Motor neuron (in vitro differentiated cells): ENCODE measurements at regions not wholly inside any gene's neighbourhood (a gene's known extent, or its start where the extent isn't known, plus 50 kb on each side); places are given as distances from the start of the nearest gene placed in this dataset.
A peak's percentile ranks its signal among the peaks of the same experiment; 100 is the strongest.
"Not testable (repeated sequence)": the region's sequence is repeated elsewhere in the genome, so short reads cannot be mapped to it uniquely, and the experiment has no call there.

ENCODE experiments used
- ATAC-seq, 8 experiments: fragments of 200-7000 bp; cut with Tn5 transposase; replicated peaks in 6 of 8; 2 replicates each; pipeline ENCODE4 v1.8.0; 2021; ENCODE audit warnings: mild to moderate bottlenecking in 8 of 8, moderate library complexity in 8 of 8
- H3K27ac ChIP-seq, 2 donors: fragments of 250-450 bp; sonication (Bioruptor Pico); 2 replicates each; pipeline ENCODE4 v1.9.0; 2021; ENCODE audit warnings: antibody characterized with exemption in 2 of 2, mild to moderate bottlenecking in 2 of 2, moderate library complexity in 1 of 2
- H3K4me1 ChIP-seq, 2 donors: fragments of 250-450 bp; sonication (Bioruptor Pico); replicated peaks in 1 of 2; 2 replicates each; pipeline ENCODE4 v1.6.1; 2021; ENCODE audit warnings: antibody characterized with exemption in 2 of 2, mild to moderate bottlenecking in 2 of 2, moderate library complexity in 1 of 2
- H3K4me3 ChIP-seq, 5 donors: fragments of 250-450 bp; sonication (Bioruptor Pico); 2 replicates each; pipeline ENCODE4 v1.9.0; 2021; ENCODE audit warnings: antibody characterized with exemption in 5 of 5, mild to moderate bottlenecking in 5 of 5, moderate library complexity in 4 of 5
- WGBS, 10 experiments: fragments of 450-650 bp; shearing (Covaris generic); methylation state at CpG; one replicate each; pipeline ENCODE4 v1.0.0; 2022; 5-methylcytosine and 5-hydroxymethylcytosine counted together
- in situ Hi-C, 9 experiments: fragments of 400-800 bp; cut with MboI; loops; one replicate each; pipeline ENCODE4 v1.15.0; 2021; ENCODE audit warnings: low sequenced_read_pairs in 9 of 9, low pct_unique_long_range_greater_than_20kb in 2 of 9; ENCODE audit not compliant: unreplicated experiment in 9 of 9

GRCh38 chr9:108047264-108047663 is 557.7 kb upstream of the KLF4 start:
- ATAC-seq: peak in 1 of 8 experiments; percentile 71
- 65 to 95% (median 85%) methylated on average over 1 to 5 of the region's 5 CpGs; no CpG with 5 or more reads in 1 of the 10 experiments for WGBS, 10 experiments
- in situ Hi-C loops: no loop called here
- Histone ChIP-seq H3K4me3 (no peak overlapping the region), H3K27ac (no peak overlapping the region), H3K4me1 (peaks cover 4 to 12% of the 10 kb centered on the region in 2 donors)

- no peak overlapping the region for H3K4me3 ChIP-seq
- no peak for ATAC-seq
- H3K27ac ChIP-seq: no peak overlapping the region
- WGBS, 10 experiments: 83 to 100% (median 100%) methylated on average over 1 of the region's 1 CpG; no CpG with 5 or more reads in 5 of the 10 experiments
- in situ Hi-C loops: no loop called here
- H3K4me1 ChIP-seq: peaks cover 4 to 6% of the 10 kb centered on the region in 2 donors
Observed at GRCh38 chr9:108045851-108046250, 556.3 kb upstream of the KLF4 start.

- in situ Hi-C loops: no loop called here
- no peak for ATAC-seq
- 33 to 100% (median 83%) methylated on average over 1 of the region's 1 CpG; no CpG with 5 or more reads in 1 of the 10 experiments for WGBS, 10 experiments
- H3K4me3 ChIP-seq: no peak overlapping the region
- no peaks in the 10 kb centered on the region for H3K4me1 ChIP-seq
- H3K27ac ChIP-seq: no peak overlapping the region
Observed at GRCh38 chr9:108043585-108043984, 554.0 kb upstream of the KLF4 start.

GRCh38 chr9:108041551-108041950 is 552.0 kb upstream of the KLF4 start:
- H3K4me3 ChIP-seq: no peak overlapping the region
- H3K4me1 ChIP-seq: no peaks in the 10 kb centered on the region
- no peak overlapping the region for H3K27ac ChIP-seq
- peak in 1 of 8 experiments; percentile 30 for ATAC-seq
- 8 to 100% (median 54%) methylated on average over 1 of the region's 1 CpG; no CpG with 5 or more reads in 4 of the 10 experiments for WGBS, 10 experiments
- in situ Hi-C loops: no loop called here

- ATAC-seq: peak in 1 of 8 experiments; percentile 45
- Histone ChIP-seq H3K27ac (no peak overlapping the region), H3K4me3 (no peak overlapping the region), H3K4me1 (no peaks in the 10 kb centered on the region)
- in situ Hi-C loops: no loop called here
- WGBS, 10 experiments: 17 to 86% methylated on average over 1 of the region's 1 CpG; no CpG with 5 or more reads in 8 of the 10 experiments
Observed at GRCh38 chr9:108040783-108041182, 551.2 kb upstream of the KLF4 start.

GRCh38 chr9:108039493-108039892 is 549.9 kb upstream of the KLF4 start:
- no peak overlapping the region for H3K27ac ChIP-seq
- in situ Hi-C loops: no loop called here
- no peak for ATAC-seq
- WGBS, 10 experiments: 100% methylated on average over 1 of the region's 1 CpG; no CpG with 5 or more reads in 8 of the 10 experiments
- no peaks in the 10 kb centered on the region for H3K4me1 ChIP-seq
- H3K4me3 ChIP-seq: no peak overlapping the region

- Histone ChIP-seq H3K4me3 (no peak overlapping the region), H3K27ac (no peak overlapping the region), H3K4me1 (no peaks in the 10 kb centered on the region)
- no peak for ATAC-seq
- 80 to 100% (median 100%) methylated on average over 1 of the region's 1 CpG; no CpG with 5 or more reads in 5 of the 10 experiments for WGBS, 10 experiments
- in situ Hi-C loops: no loop called here
Observed at GRCh38 chr9:108039012-108039411, 549.4 kb upstream of the KLF4 start.

- in situ Hi-C loops: no loop called here
- H3K4me1 ChIP-seq: no peaks in the 10 kb centered on the region
- WGBS, 10 experiments: 50 to 80% methylated on average over 1 of the region's 1 CpG; no CpG with 5 or more reads in 8 of the 10 experiments
- peak in 2 of 8 experiments; percentile 26 to 82 for ATAC-seq
- no peak overlapping the region for H3K4me3 ChIP-seq
- H3K27ac ChIP-seq: no peak overlapping the region
Observed at GRCh38 chr9:108035487-108035886, 545.9 kb upstream of the KLF4 start.

GRCh38 chr9:108033976-108034964 is 544.7 kb upstream of the KLF4 start:
- ATAC-seq: peak in 1 of 8 experiments; percentile 28
- Histone ChIP-seq H3K27ac (no peak overlapping the region), H3K4me3 (no peak overlapping the region), H3K4me1 (no peaks in the 10 kb centered on the region)
- in situ Hi-C loops: no loop called here
- WGBS, 10 experiments: 13 to 100% (median 74%) methylated on average over 1 to 5 of the region's 5 CpGs; no CpG with 5 or more reads in 1 of the 10 experiments

- H3K4me3 ChIP-seq, H3K4me1 ChIP-seq, H3K27ac ChIP-seq, ATAC-seq, in situ Hi-C loops: not testable (repeated sequence)
- 47 to 100% (median 80%) methylated on average over 1 to 3 of the region's 9 CpGs; no CpG with 5 or more reads in 7 of the 10 experiments for WGBS, 10 experiments
Observed at GRCh38 chr9:108032079-108032478, 542.5 kb upstream of the KLF4 start.

GRCh38 chr9:108031221-108031620 is 541.7 kb upstream of the KLF4 start:
- ATAC-seq, H3K27ac ChIP-seq, H3K4me1 ChIP-seq, H3K4me3 ChIP-seq, in situ Hi-C loops: not testable (repeated sequence)
- 65 to 100% (median 89%) methylated on average over 1 to 11 of the region's 11 CpGs; no CpG with 5 or more reads in 1 of the 10 experiments for WGBS, 10 experiments

GRCh38 chr9:108026718-108027117 is 537.1 kb upstream of the KLF4 start:
- H3K4me1 ChIP-seq, ATAC-seq, in situ Hi-C loops, H3K27ac ChIP-seq, H3K4me3 ChIP-seq: not testable (repeated sequence)
- WGBS, 10 experiments: 100% methylated on average over 2 of the region's 4 CpGs; no CpG with 5 or more reads in 9 of the 10 experiments

- in situ Hi-C loops: no loop called here
- ATAC-seq: no peak
- Histone ChIP-seq H3K27ac (no peak overlapping the region), H3K4me1 (no peaks in the 10 kb centered on the region), H3K4me3 (no peak overlapping the region)
Observed at GRCh38 chr9:108024604-108025003, 535.0 kb upstream of the KLF4 start.
